Endothelial cell of umbilical vein (primary cell): ENCODE measurements at regions not wholly inside any gene's neighbourhood (a gene's known extent, or its start where the extent isn't known, plus 50 kb on each side); places are given as distances from the start of the nearest gene placed in this dataset.

Experiments
- BruUV-seq: library from RNA; stranded (reverse); fragments of 400-500 nt; replicated peaks from 2 replicates; lab custom pipeline; 2021; lab: Mats Ljungman, UMichigan
- CTCF ChIA-PET: fragments of 300-600, 350-600 bp; sonication (Branson Sonifier 250); formaldehyde crosslinking; loops from one replicate; lab custom pipeline; 2021; ENCODE audit warnings: antibody characterized with exemption, inconsistent platforms; lab: Charles Lee
- POLR2A ChIA-PET: fragments of 300-600, 350-600 bp; sonication (Branson Sonifier 250); formaldehyde crosslinking; loops from one replicate; lab custom pipeline; 2021; ENCODE audit warnings: antibody characterized with exemption, inconsistent platforms; lab: Charles Lee
- DNase-seq: peaks from one replicate; pipeline ENCODE4 v3.0.0-alpha.2; 2011; ENCODE audit warnings: low read depth, low spot score
- FAIRE-seq: peaks from 2 replicates; lab custom pipeline; 2011; peaks lifted over from hg19 to GRCh38; lab: Jason Lieb, UNC
- H2AFZ ChIP-seq: 2 replicates; pipeline ENCODE4 v1.6.0; 2012; ENCODE audit warnings: low read depth, low read length, control low read depth, inconsistent platforms
- H3K27ac ChIP-seq: 2 replicates; pipeline ENCODE4 v1.5.1; 2011; ENCODE audit warnings: low read depth, mild to moderate bottlenecking, control low read depth, low read length, moderate library complexity; ENCODE audit not compliant: insufficient read depth
- H3K27me3 ChIP-seq, 2 experiments: 2 replicates each; pipeline versions ENCODE4 v1.6.0 to v1.6.1; 2011; ENCODE audit warnings: low read length in 2 of 2, mixed read lengths in 1 of 2; ENCODE audit not compliant: control insufficient read depth in 2 of 2, insufficient read depth in 2 of 2
- H3K36me3 ChIP-seq, 2 experiments: 2 replicates in 1 of 2; 3 replicates in 1 of 2; pipeline ENCODE4 v1.5.1; 2011; ENCODE audit warnings: low read length in 2 of 2, mild to moderate bottlenecking in 1 of 2, moderate library complexity in 1 of 2; ENCODE audit not compliant: control insufficient read depth in 2 of 2, insufficient read depth in 2 of 2; ENCODE audit errors: extremely low read depth in 1 of 2
- H3K4me1 ChIP-seq: 3 replicates; pipeline ENCODE4 v1.5.1; 2011; ENCODE audit warnings: mild to moderate bottlenecking, low read length; ENCODE audit not compliant: control insufficient read depth, insufficient read depth; ENCODE audit errors: extremely low read depth
- H3K4me2 ChIP-seq: 2 replicates; pipeline ENCODE4 v1.6.1; 2011; ENCODE audit warnings: low read length, control low read depth, mixed read lengths; ENCODE audit not compliant: insufficient read depth
- H3K4me3 ChIP-seq, 3 experiments: fragments of 200-600 bp in 1 of 3; sonication (generic), shearing (Covaris generic) in 1 of 3; replicated peaks in 1 of 3; 2 replicates each; pipeline ENCODE4 v1.5.1; 2011 to 2016; ENCODE audit warnings: control low read depth in 3 of 3, low read length in 3 of 3, mild to moderate bottlenecking in 2 of 3, inconsistent platforms in 1 of 3, low read depth in 1 of 3, moderate library complexity in 1 of 3; ENCODE audit not compliant: insufficient read depth in 1 of 3
- H3K79me2 ChIP-seq: 2 replicates; pipeline ENCODE4 v1.6.0; 2012; ENCODE audit warnings: low read length, inconsistent platforms; ENCODE audit not compliant: control insufficient read depth, insufficient read depth
- H3K9ac ChIP-seq: replicated peaks from 2 replicates; pipeline ENCODE3; 2011; ENCODE audit warnings: low read length, control low read depth; ENCODE audit not compliant: insufficient read depth; ENCODE audit errors: extremely low read depth
- H3K9me1 ChIP-seq: replicated peaks from 3 replicates; pipeline ENCODE4 v1.6.0; 2011; ENCODE audit warnings: mild to moderate bottlenecking, low read length; ENCODE audit not compliant: control insufficient read depth, insufficient read depth; ENCODE audit errors: extremely low read depth
- H3K9me3 ChIP-seq: replicated peaks from 2 replicates; pipeline ENCODE4 v1.5.1; 2012; ENCODE audit warnings: low read length, inconsistent platforms; ENCODE audit not compliant: control insufficient read depth, insufficient read depth
- H4K20me1 ChIP-seq: replicated peaks from 2 replicates; pipeline ENCODE3; 2011; ENCODE audit warnings: mild to moderate bottlenecking, low read length; ENCODE audit not compliant: control insufficient read depth, insufficient read depth; ENCODE audit errors: extremely low read depth
- CTCF ChIP-seq, 2 donors: IDR thresholded peaks; 1 replicate in 1 of 2; 2 replicates in 1 of 2; pipeline ENCODE4 v1.5.1; 2011; ENCODE audit warnings: low read length in 2 of 2, mild to moderate bottlenecking in 2 of 2, moderate library complexity in 2 of 2, control low read depth in 1 of 2, inconsistent platforms in 1 of 2, low read depth in 1 of 2; ENCODE audit not compliant: insufficient read depth in 1 of 2; ENCODE audit errors: extremely low read depth in 1 of 2
- EZH2 ChIP-seq: IDR thresholded peaks from 2 replicates; pipeline ENCODE4 v1.6.1; 2012; ENCODE audit warnings: borderline replicate concordance, low read depth, mild to moderate bottlenecking, moderate library complexity, low read length, inconsistent platforms; ENCODE audit not compliant: severe bottlenecking
- FOS ChIP-seq: IDR thresholded peaks from 2 replicates; pipeline ENCODE4 v1.6.1; 2011; ENCODE audit warnings: mild to moderate bottlenecking, low read length, moderate library complexity, borderline replicate concordance; ENCODE audit not compliant: insufficient read depth
- GATA2 ChIP-seq: IDR thresholded peaks from 2 replicates; pipeline ENCODE4 v1.7.0; 2011; ENCODE audit warnings: low read depth, mild to moderate bottlenecking, moderate library complexity, mixed read lengths, low read length; ENCODE audit not compliant: insufficient read length, insufficient read depth
- JUN ChIP-seq: IDR thresholded peaks from 2 replicates; pipeline ENCODE4 v1.6.1; 2011; ENCODE audit warnings: borderline replicate concordance, low read depth; ENCODE audit not compliant: insufficient read length, insufficient read depth
- MAX ChIP-seq: IDR thresholded peaks from 2 replicates; pipeline ENCODE4 v1.6.1; 2011; ENCODE audit not compliant: insufficient read depth, insufficient read length
- MYC ChIP-seq: IDR thresholded peaks from one replicate; pipeline ENCODE4 v1.6.1; 2011; ENCODE audit warnings: mild to moderate bottlenecking, low read depth, low read length
- POLR2A ChIP-seq: IDR thresholded peaks from 2 replicates; pipeline ENCODE4 v1.6.1; 2012; ENCODE audit warnings: low read depth, mild to moderate bottlenecking, control low read depth, low read length
- POLR2AphosphoS5 ChIP-seq: IDR thresholded peaks from 2 replicates; pipeline ENCODE4 v1.6.1; 2012; ENCODE audit warnings: low read depth, mild to moderate bottlenecking, control low read depth, low read length, moderate library complexity; ENCODE audit not compliant: insufficient read depth
- dilution Hi-C: fragments of 300-500 bp; cut with MboI; formaldehyde crosslinking; loops from one replicate; pipeline ENCODE4 v1.15.0; 2019; ENCODE audit warnings: low sequenced_read_pairs; ENCODE audit not compliant: extremely low pct_ligation_motif_present
- intact Hi-C: fragments of 100-400 bp; cut with micrococcal nuclease; formaldehyde crosslinking; loops from one replicate; pipeline ENCODE4 v1.10.0; 2022

- Histone ChIP-seq H3K9me3 (peaks cover 1% of the 10 kb centered on the region), H2AFZ (no peak overlapping the region), H3K79me2 (no peaks in the 10 kb centered on the region), H3K36me3 (no peaks in the 10 kb centered on the region), H3K4me3 (no peak overlapping the region), H3K27me3 (no peaks in the 10 kb centered on the region), H3K4me2 (no peak overlapping the region), H3K4me1 (no peaks in the 10 kb centered on the region), H3K27ac (no peak overlapping the region), H4K20me1 (no peaks in the 10 kb centered on the region), H3K9me1 (no peaks in the 10 kb centered on the region), H3K9ac (no peak overlapping the region)
- DNase-seq (no peak), FAIRE-seq (no peak)
- dilution Hi-C loops (no loop called here), intact Hi-C loops (no loop called here)
- CTCF ChIA-PET, result no interaction called here
- POLR2A ChIA-PET, result no interaction called here
- BruUV-seq, result no TSS peak
- no peak for TF ChIP-seq MAX
Observed at GRCh38 chr4:180953572-180953971, 1289.6 kb upstream of the TENM3 start.

GRCh38 chr4:180960743-180961401 is 1282.3 kb upstream of the TENM3 start:
- BruUV-seq, result no TSS peak
- Histone ChIP-seq H3K27me3 (no peaks in the 10 kb centered on the region), H3K9me1 (no peaks in the 10 kb centered on the region), H3K4me1 (no peaks in the 10 kb centered on the region), H3K36me3 (no peaks in the 10 kb centered on the region), H3K27ac (no peak overlapping the region), H3K79me2 (no peaks in the 10 kb centered on the region), H2AFZ (no peak overlapping the region), H3K4me3 (no peak overlapping the region), H3K9ac (no peak overlapping the region), H3K4me2 (no peak overlapping the region), H4K20me1 (no peaks in the 10 kb centered on the region), H3K9me3 (no peaks in the 10 kb centered on the region)
- dilution Hi-C loops, result no loop called here
- CTCF ChIA-PET, result no interaction called here
- FAIRE-seq, result no peak
- no peak for DNase-seq
- POLR2A ChIA-PET, result no interaction called here
- TF ChIP-seq MYC, result no peak
- TF ChIP-seq MAX, result no peak
- no peak for TF ChIP-seq FOS
- TF ChIP-seq EZH2, result no peak
- no peak for TF ChIP-seq POLR2AphosphoS5
- TF ChIP-seq POLR2A, result no peak
- TF ChIP-seq JUN, result no peak
- TF ChIP-seq GATA2, result no peak
- TF ChIP-seq CTCF (IDR thresholded peaks at IDR 0.05; ENCODE audit: extremely low read depth in 1 of 2, insufficient read depth in 1 of 2, low read depth in 1 of 2, low read length in 2 of 2), result no peak
- intact Hi-C loops, result no loop called here
